HEK293 (cell line): ENCODE measurements at regions not wholly inside any gene's neighbourhood (a gene's known extent, or its start where the extent isn't known, plus 50 kb on each side); places are given as distances from the start of the nearest gene placed in this dataset.

Source experiments
- BCL11A ChIP-seq: fragments of 450-650 bp; formaldehyde crosslinking; IDR thresholded peaks from 2 replicates; pipeline ENCODE4 v1.5.1; 2016; ENCODE audit warnings: low read depth, missing biosample characterization, missing genetic modification characterization
- CTCF ChIP-seq: fragments of 450-650 bp; formaldehyde crosslinking; IDR thresholded peaks from 2 replicates; pipeline ENCODE4 v1.5.1; 2016; ENCODE audit warnings: missing biosample characterization, missing genetic modification characterization
- REST ChIP-seq: fragments of 450-650 bp; formaldehyde crosslinking; IDR thresholded peaks from 2 replicates; pipeline ENCODE4 v1.5.1; 2016; ENCODE audit warnings: missing biosample characterization, missing genetic modification characterization
- ZFP37 ChIP-seq: fragments of 450-650 bp; formaldehyde crosslinking; IDR thresholded peaks from 2 replicates; pipeline ENCODE4 v1.5.1; 2016; ENCODE audit warnings: missing biosample characterization, missing genetic modification characterization
- ZNF121 ChIP-seq: fragments of 450-650 bp; formaldehyde crosslinking; IDR thresholded peaks from 2 replicates; pipeline ENCODE4 v1.5.1; 2016; ENCODE audit warnings: missing biosample characterization, missing genetic modification characterization
- ZNF274 ChIP-seq, 2 experiments: fragments of 200-500 bp in 1 of 2; fragments of 450-650 bp in 1 of 2; sonication (Bioruptor generic) in 1 of 2; formaldehyde crosslinking in 1 of 2; IDR thresholded peaks; 2 replicates each; pipeline versions ENCODE4 v1.5.1 to v1.6.1; 2014 to 2016; ENCODE audit warnings: borderline replicate concordance in 1 of 2, inconsistent platforms in 1 of 2, low read length in 1 of 2, missing biosample characterization in 1 of 2, missing genetic modification characterization in 1 of 2
- ZNF423 ChIP-seq: fragments of 450-650 bp; formaldehyde crosslinking; IDR thresholded peaks from 2 replicates; pipeline ENCODE4 v1.5.1; 2016; ENCODE audit warnings: missing biosample characterization, missing genetic modification characterization
- ZNF513 ChIP-seq: fragments of 450-650 bp; IDR thresholded peaks from 2 replicates; pipeline ENCODE4 v1.5.1; 2018; ENCODE audit warnings: missing biosample characterization, missing genetic modification characterization
- ZNF776 ChIP-seq: fragments of 450-650 bp; formaldehyde crosslinking; IDR thresholded peaks from 2 replicates; pipeline ENCODE4 v1.5.0; 2017; ENCODE audit warnings: missing biosample characterization, missing genetic modification characterization, borderline replicate concordance

GRCh38 chr3:118473343-118473742 lies 561.3 kb downstream of the IGSF11 start:
- TF ChIP-seq CTCF: no peak
- no peak for TF ChIP-seq BCL11A (tag by site-specific recombination)
- no peak for TF ChIP-seq ZNF274 (IDR thresholded peaks at IDR 0.05; ENCODE audit: low read length)
- no peak for TF ChIP-seq ZNF274 (tag by site-specific recombination; IDR thresholded peaks at IDR 0.05; ENCODE audit: borderline replicate concordance)
- TF ChIP-seq ZFP37: no peak
- TF ChIP-seq ZNF423 (tag by site-specific recombination): no peak
- no peak for TF ChIP-seq ZNF513 (tag by site-specific recombination)
- no peak for TF ChIP-seq ZNF121 (tag by site-specific recombination)
- no peak for TF ChIP-seq ZNF776 (tag by site-specific recombination)
- TF ChIP-seq REST (tag by site-specific recombination): no peak
